ENCODE measurements at regions not wholly inside any gene's neighbourhood (a gene's known extent, or its start where the extent isn't known, plus 50 kb on each side); places are given as distances from the start of the nearest gene placed in this dataset.
"Not testable (repeated sequence)": the region's sequence is repeated elsewhere in the genome, so short reads cannot be mapped to it uniquely, and the experiment has no call there.

GRCh38 chr1:232317350-232317749 is 312.6 kb downstream of the SIPA1L2 start:
- Histone ChIP-seq H3K9me3 (ENCODE audit: control insufficient read depth in 2 of 3, low read length in 3 of 3) (peaks cover 0 to 5% (median 0%) of the 10 kb centered on the region in 3 experiments), H3K4me1 (ENCODE audit: control insufficient read depth in 2 of 2, insufficient read depth in 2 of 2, low read length in 2 of 2) (no peaks in the 10 kb centered on the region), H3K36me3 (ENCODE audit: control insufficient read depth in 2 of 3, insufficient read depth in 3 of 3, low read length in 3 of 3) (no peaks in the 10 kb centered on the region), H3K4me3 (ENCODE audit: low read length) (no peak overlapping the region), H3K27me3 (ENCODE audit: control insufficient read depth in 2 of 2, insufficient read depth in 2 of 2, low read length in 2 of 2) (no peaks in the 10 kb centered on the region), H3K27ac (ENCODE audit: low read depth, low read length) (no peak overlapping the region)
- Mint-ChIP-seq H3K27ac (no peak overlapping the region), H3K9me3 (peaks cover 0 to 22% (median 12%) of the 10 kb centered on the region in 11 donors), H3K4me3 (no peak overlapping the region), H3K36me3 (peaks cover 0 to 13% (median 6%) of the 10 kb centered on the region in 5 donors), H3K4me1 (no peaks in the 10 kb centered on the region), H3K27me3 (peaks cover 0 to 11% (median 4%) of the 10 kb centered on the region in 5 donors)
- intact Hi-C loops (cut with micrococcal nuclease): no loop called here
- ChIA-PET POLR2A (no interaction called here), CTCF (no interaction called here)
- ATAC-seq (no peak), DNase-seq (no peak)

- intact Hi-C loops (cut with micrococcal nuclease): no loop called here
- H3K27ac ChIP-seq (ENCODE audit: low read depth, low read length): no peak overlapping the region
- H3K27ac Mint-ChIP-seq: no peak overlapping the region
- peaks cover 0 to 5% (median 0%) of the 10 kb centered on the region in 3 experiments for H3K9me3 ChIP-seq (ENCODE audit: control insufficient read depth in 2 of 3, low read length in 3 of 3)
- no peaks in the 10 kb centered on the region for H3K4me1 ChIP-seq (ENCODE audit: control insufficient read depth in 2 of 2, insufficient read depth in 2 of 2, low read length in 2 of 2)
- ATAC-seq (no peak), DNase-seq (no peak)
- ChIA-PET POLR2A (no interaction called here), CTCF (no interaction called here)
- peaks cover 0 to 11% (median 0%) of the 10 kb centered on the region in 5 donors for H3K27me3 Mint-ChIP-seq
- no peaks in the 10 kb centered on the region for H3K4me1 Mint-ChIP-seq
- peaks cover 0 to 18% (median 6%) of the 10 kb centered on the region in 5 donors for H3K36me3 Mint-ChIP-seq
- no peak overlapping the region for H3K4me3 ChIP-seq (ENCODE audit: low read length)
- H3K36me3 ChIP-seq (ENCODE audit: control insufficient read depth in 2 of 3, insufficient read depth in 3 of 3, low read length in 3 of 3): no peaks in the 10 kb centered on the region
- H3K27me3 ChIP-seq (ENCODE audit: control insufficient read depth in 2 of 2, insufficient read depth in 2 of 2, low read length in 2 of 2): no peaks in the 10 kb centered on the region
- H3K4me3 Mint-ChIP-seq: no peak overlapping the region
- H3K9me3 Mint-ChIP-seq: peaks cover 0 to 27% (median 16%) of the 10 kb centered on the region in 11 donors
Measured at GRCh38 chr1:232316864-232317263, 313.1 kb downstream of the SIPA1L2 start.

- Mint-ChIP-seq H3K9me3 (peaks cover 0 to 27% (median 16%) of the 10 kb centered on the region in 11 donors), H3K36me3 (peaks cover 0 to 18% (median 10%) of the 10 kb centered on the region in 5 donors), H3K27me3 (peaks cover 0 to 14% (median 5%) of the 10 kb centered on the region in 5 donors)
- H3K4me1 ChIP-seq (ENCODE audit: control insufficient read depth in 2 of 2, insufficient read depth in 2 of 2, low read length in 2 of 2); H3K27ac Mint-ChIP-seq; intact Hi-C loops (cut with micrococcal nuclease); H3K4me3 Mint-ChIP-seq; H3K36me3 ChIP-seq (ENCODE audit: control insufficient read depth in 2 of 3, insufficient read depth in 3 of 3, low read length in 3 of 3); DNase-seq; ATAC-seq; H3K4me1 Mint-ChIP-seq; H3K27ac ChIP-seq (ENCODE audit: low read depth, low read length); H3K4me3 ChIP-seq (ENCODE audit: low read length); CTCF ChIA-PET; H3K27me3 ChIP-seq (ENCODE audit: control insufficient read depth in 2 of 2, insufficient read depth in 2 of 2, low read length in 2 of 2); POLR2A ChIA-PET; H3K9me3 ChIP-seq (ENCODE audit: control insufficient read depth in 2 of 3, low read length in 3 of 3): not testable (repeated sequence)
Measured at GRCh38 chr1:232313876-232314275, 316.1 kb downstream of the SIPA1L2 start.

GRCh38 chr1:232310541-232310940 is 319.4 kb downstream of the SIPA1L2 start:
- DNase-seq: no peak
- CTCF ChIA-PET: no interaction called here

GRCh38 chr1:232308616-232309015 is 321.3 kb downstream of the SIPA1L2 start:
- Histone ChIP-seq H3K27ac (ENCODE audit: low read depth, low read length) (no peak overlapping the region), H3K27me3 (ENCODE audit: control insufficient read depth in 2 of 2, insufficient read depth in 2 of 2, low read length in 2 of 2) (no peaks in the 10 kb centered on the region), H3K9me3 (ENCODE audit: control insufficient read depth in 2 of 3, low read length in 3 of 3) (peaks cover 0 to 5% (median 0%) of the 10 kb centered on the region in 3 experiments), H3K4me1 (ENCODE audit: control insufficient read depth in 2 of 2, insufficient read depth in 2 of 2, low read length in 2 of 2) (no peaks in the 10 kb centered on the region), H3K36me3 (ENCODE audit: control insufficient read depth in 2 of 3, insufficient read depth in 3 of 3, low read length in 3 of 3) (no peaks in the 10 kb centered on the region), H3K4me3 (ENCODE audit: low read length) (no peak overlapping the region)
- H3K9me3 Mint-ChIP-seq: peaks cover 0 to 19% (median 12%) of the 10 kb centered on the region in 11 donors
- H3K36me3 Mint-ChIP-seq: peaks cover 0 to 14% (median 10%) of the 10 kb centered on the region in 5 donors
- ChIA-PET POLR2A (interaction anchor here (0.7 kb wide), 1 partner anchor 15 kb away, joined by 4 read pairs; no protein-coding TSS in a partner anchor), CTCF (no interaction called here)
- ATAC-seq (no peak), DNase-seq (no peak)
- no peaks in the 10 kb centered on the region for H3K4me1 Mint-ChIP-seq
- H3K4me3 Mint-ChIP-seq: no peak overlapping the region
- H3K27ac Mint-ChIP-seq: no peak overlapping the region
- intact Hi-C loops (cut with micrococcal nuclease): no loop called here
- peaks cover 8 to 30% (median 22%) of the 10 kb centered on the region in 5 donors for H3K27me3 Mint-ChIP-seq

More at GRCh38 chr1:232310541-232310940, 319.4 kb downstream of the SIPA1L2 start:
- H3K27ac Mint-ChIP-seq: no peak overlapping the region
- Histone ChIP-seq H3K27me3 (ENCODE audit: control insufficient read depth in 2 of 2, insufficient read depth in 2 of 2, low read length in 2 of 2) (no peaks in the 10 kb centered on the region), H3K9me3 (ENCODE audit: control insufficient read depth in 2 of 3, low read length in 3 of 3) (peaks cover 0 to 5% (median 0%) of the 10 kb centered on the region in 3 experiments), H3K36me3 (ENCODE audit: control insufficient read depth in 2 of 3, insufficient read depth in 3 of 3, low read length in 3 of 3) (no peaks in the 10 kb centered on the region), H3K4me3 (ENCODE audit: low read length) (no peak overlapping the region), H3K4me1 (ENCODE audit: control insufficient read depth in 2 of 2, insufficient read depth in 2 of 2, low read length in 2 of 2) (no peaks in the 10 kb centered on the region), H3K27ac (ENCODE audit: low read depth, low read length) (no peak overlapping the region)
- H3K27me3 Mint-ChIP-seq: peaks cover 5 to 25% (median 14%) of the 10 kb centered on the region in 5 donors
- H3K4me3 Mint-ChIP-seq: no peak overlapping the region
- intact Hi-C loops (cut with micrococcal nuclease): no loop called here
- H3K9me3 Mint-ChIP-seq: peaks cover 0 to 23% (median 16%) of the 10 kb centered on the region in 11 donors
- H3K36me3 Mint-ChIP-seq: peaks cover 0 to 18% (median 10%) of the 10 kb centered on the region in 5 donors
- ATAC-seq: no peak
- POLR2A ChIA-PET: no interaction called here
- H3K4me1 Mint-ChIP-seq: no peaks in the 10 kb centered on the region

GRCh38 chr1:232307296-232308017 is 322.5 kb downstream of the SIPA1L2 start:
- Histone ChIP-seq H3K4me3 (ENCODE audit: low read length) (no peak overlapping the region), H3K4me1 (ENCODE audit: control insufficient read depth in 2 of 2, insufficient read depth in 2 of 2, low read length in 2 of 2) (no peaks in the 10 kb centered on the region), H3K9me3 (ENCODE audit: control insufficient read depth in 2 of 3, low read length in 3 of 3) (no peaks in the 10 kb centered on the region), H3K36me3 (ENCODE audit: control insufficient read depth in 2 of 3, insufficient read depth in 3 of 3, low read length in 3 of 3) (no peaks in the 10 kb centered on the region), H3K27me3 (ENCODE audit: control insufficient read depth in 2 of 2, insufficient read depth in 2 of 2, low read length in 2 of 2) (no peaks in the 10 kb centered on the region), H3K27ac (ENCODE audit: low read depth, low read length) (no peak overlapping the region)
- DNase-seq: no peak
- Mint-ChIP-seq H3K9me3 (peaks cover 0 to 7% (median 2%) of the 10 kb centered on the region in 11 donors), H3K4me1 (no peaks in the 10 kb centered on the region), H3K27me3 (peaks cover 9 to 23% (median 22%) of the 10 kb centered on the region in 5 donors), H3K27ac (no peak overlapping the region), H3K4me3 (no peak overlapping the region), H3K36me3 (peaks cover 0 to 6% (median under 1%) of the 10 kb centered on the region in 5 donors)
- intact Hi-C loops (cut with micrococcal nuclease): no loop called here
- ChIA-PET POLR2A (interaction anchor here (0.7 kb wide), 1 partner anchor 16 kb away, joined by 4 read pairs; no protein-coding TSS in a partner anchor), CTCF (no interaction called here)
- no peak for ATAC-seq

Measured in naive thymus-derived CD4-positive, alpha-beta T cell (primary cell).